ENCODE measurements at regions not wholly inside any gene's neighbourhood (a gene's known extent, or its start where the extent isn't known, plus 50 kb on each side); places are given as distances from the start of the nearest gene placed in this dataset.

- TF ChIP-seq POLR2A (conservative IDR thresholded peaks at IDR 0.05) (no peak), CREB1 (IDR thresholded peaks at IDR 0.05) (no peak), CREB1 (CRISPR knock-in tag; IDR thresholded peaks at IDR 0.05) (no peak), ZBTB33 (CRISPR knock-in tag; IDR thresholded peaks at IDR 0.05) (no peak), EZH2 (IDR thresholded peaks at IDR 0.05; ENCODE audit: borderline replicate concordance, low read depth, low read length) (no peak)
Measured at GRCh38 chr1:57576756-57577155, 152.9 kb upstream of the DAB1 start.

Data from K562 (cell line).